ENCODE measurements at regions not wholly inside any gene's neighbourhood (a gene's known extent, or its start where the extent isn't known, plus 50 kb on each side); places are given as distances from the start of the nearest gene placed in this dataset.
"Not testable (repeated sequence)": the region's sequence is repeated elsewhere in the genome, so short reads cannot be mapped to it uniquely, and the experiment has no call there.

- Mint-ChIP-seq H3K4me1 (no peaks in the 10 kb centered on the region), H3K36me3 (no peaks in the 10 kb centered on the region), H3K27me3 (no peaks in the 10 kb centered on the region), H3K9me3 (no peaks in the 10 kb centered on the region), H3K27ac (no peak overlapping the region), H3K4me3 (no peak overlapping the region)
- ChIA-PET POLR2A (no interaction called here), CTCF (interaction anchor here (1.1 kb wide), 1 partner anchor 274 kb away, joined by 4 read pairs; no protein-coding TSS in a partner anchor)
- Histone ChIP-seq H3K27ac (ENCODE audit: low read depth, low read length) (no peak overlapping the region), H3K4me3 (ENCODE audit: low read length) (no peak overlapping the region), H3K27me3 (ENCODE audit: insufficient read depth, low read length, poor library complexity, severe bottlenecking) (no peaks in the 10 kb centered on the region), H3K36me3 (ENCODE audit: insufficient read depth, low read length) (no peaks in the 10 kb centered on the region), H3K9me3 (ENCODE audit: low read length) (no peaks in the 10 kb centered on the region), H3K4me1 (ENCODE audit: insufficient read depth, low read length) (no peaks in the 10 kb centered on the region)
- no peak for DNase-seq
Observed at GRCh38 chr4:53959343-53960120, 104.9 kb downstream of the CHIC2 start.

GRCh38 chr4:53956454-53956853 lies 108.0 kb downstream of the CHIC2 start:
- Histone ChIP-seq H3K27ac (ENCODE audit: low read depth, low read length) (no peak overlapping the region), H3K4me3 (ENCODE audit: low read length) (no peak overlapping the region), H3K27me3 (ENCODE audit: insufficient read depth, low read length, poor library complexity, severe bottlenecking) (no peaks in the 10 kb centered on the region), H3K4me1 (ENCODE audit: insufficient read depth, low read length) (no peaks in the 10 kb centered on the region), H3K9me3 (ENCODE audit: low read length) (no peaks in the 10 kb centered on the region), H3K36me3 (ENCODE audit: insufficient read depth, low read length) (no peaks in the 10 kb centered on the region)
- ChIA-PET POLR2A (no interaction called here), CTCF (no interaction called here)
- no peaks in the 10 kb centered on the region for H3K27me3 Mint-ChIP-seq
- H3K36me3 Mint-ChIP-seq: no peaks in the 10 kb centered on the region
- no peaks in the 10 kb centered on the region for H3K4me1 Mint-ChIP-seq
- no peak for DNase-seq
- peak overlapping the region in 1 of 8 donors; percentile 95 for H3K27ac Mint-ChIP-seq
- H3K9me3 Mint-ChIP-seq: no peaks in the 10 kb centered on the region
- no peak overlapping the region for H3K4me3 Mint-ChIP-seq

GRCh38 chr4:53956053-53956452 lies 108.4 kb downstream of the CHIC2 start:
- no peaks in the 10 kb centered on the region for H3K4me1 ChIP-seq (ENCODE audit: insufficient read depth, low read length)
- Mint-ChIP-seq H3K9me3 (no peaks in the 10 kb centered on the region), H3K27ac (peak overlapping the region in 2 of 8 donors; percentile 12 to 19), H3K36me3 (peaks cover 0 to under 1% (median 0%) of the 10 kb centered on the region in 3 donors), H3K27me3 (no peaks in the 10 kb centered on the region), H3K4me3 (no peak overlapping the region), H3K4me1 (no peaks in the 10 kb centered on the region)
- CTCF ChIA-PET: no interaction called here
- no peaks in the 10 kb centered on the region for H3K9me3 ChIP-seq (ENCODE audit: low read length)
- H3K27ac ChIP-seq (ENCODE audit: low read depth, low read length): no peak overlapping the region
- no peak overlapping the region for H3K4me3 ChIP-seq (ENCODE audit: low read length)
- POLR2A ChIA-PET: no interaction called here
- no peak for DNase-seq
- no peaks in the 10 kb centered on the region for H3K36me3 ChIP-seq (ENCODE audit: insufficient read depth, low read length)
- no peaks in the 10 kb centered on the region for H3K27me3 ChIP-seq (ENCODE audit: insufficient read depth, low read length, poor library complexity, severe bottlenecking)

- Histone ChIP-seq H3K9me3 (ENCODE audit: low read length) (no peaks in the 10 kb centered on the region), H3K36me3 (ENCODE audit: insufficient read depth, low read length) (no peaks in the 10 kb centered on the region), H3K27ac (ENCODE audit: low read depth, low read length) (no peak overlapping the region), H3K4me1 (ENCODE audit: insufficient read depth, low read length) (no peaks in the 10 kb centered on the region), H3K27me3 (ENCODE audit: insufficient read depth, low read length, poor library complexity, severe bottlenecking) (no peaks in the 10 kb centered on the region), H3K4me3 (ENCODE audit: low read length) (no peak overlapping the region)
- H3K27me3 Mint-ChIP-seq: peaks cover 4% of the 10 kb centered on the region in 2 donors
- no peak overlapping the region for H3K27ac Mint-ChIP-seq
- DNase-seq: no peak
- ChIA-PET CTCF (no interaction called here), POLR2A (no interaction called here)
- no peaks in the 10 kb centered on the region for H3K4me1 Mint-ChIP-seq
- peaks cover 0 to 2% (median 0%) of the 10 kb centered on the region in 5 donors for H3K9me3 Mint-ChIP-seq
- H3K36me3 Mint-ChIP-seq: peaks cover 0 to 3% (median 0%) of the 10 kb centered on the region in 3 donors
- no peak overlapping the region for H3K4me3 Mint-ChIP-seq
Observed at GRCh38 chr4:53951414-53951813, 113.0 kb downstream of the CHIC2 start.

GRCh38 chr4:53943345-53944085 lies 120.9 kb downstream of the CHIC2 start:
- no peak overlapping the region for H3K27ac Mint-ChIP-seq
- H3K4me3 Mint-ChIP-seq: no peak overlapping the region
- DNase-seq: no peak
- Histone ChIP-seq H3K4me3 (ENCODE audit: low read length) (no peak overlapping the region), H3K9me3 (ENCODE audit: low read length) (no peaks in the 10 kb centered on the region), H3K4me1 (ENCODE audit: insufficient read depth, low read length) (no peaks in the 10 kb centered on the region), H3K27ac (ENCODE audit: low read depth, low read length) (no peak overlapping the region), H3K27me3 (ENCODE audit: insufficient read depth, low read length, poor library complexity, severe bottlenecking) (no peaks in the 10 kb centered on the region), H3K36me3 (ENCODE audit: insufficient read depth, low read length) (no peaks in the 10 kb centered on the region)
- ChIA-PET CTCF (interaction anchor here (0.9 kb wide), 1 partner anchor 13 kb away, joined by 3 read pairs; no protein-coding TSS in a partner anchor), POLR2A (no interaction called here)
- H3K4me1 Mint-ChIP-seq: no peaks in the 10 kb centered on the region
- H3K36me3 Mint-ChIP-seq: peaks cover 0 to 17% (median 2%) of the 10 kb centered on the region in 3 donors
- peaks cover 0 to 16% (median 14%) of the 10 kb centered on the region in 5 donors for H3K9me3 Mint-ChIP-seq
- H3K27me3 Mint-ChIP-seq: peaks cover 4 to 12% of the 10 kb centered on the region in 2 donors

GRCh38 chr4:53942712-53943111 lies 121.7 kb downstream of the CHIC2 start:
- POLR2A ChIA-PET: no interaction called here
- Mint-ChIP-seq H3K9me3 (peaks cover 0 to 16% (median 14%) of the 10 kb centered on the region in 5 donors), H3K4me3 (no peak overlapping the region), H3K27ac (no peak overlapping the region), H3K27me3 (peaks cover 4 to 7% of the 10 kb centered on the region in 2 donors), H3K4me1 (no peaks in the 10 kb centered on the region), H3K36me3 (peaks cover 2 to 18% (median 2%) of the 10 kb centered on the region in 3 donors)
- Histone ChIP-seq H3K4me1 (ENCODE audit: insufficient read depth, low read length) (no peaks in the 10 kb centered on the region), H3K36me3 (ENCODE audit: insufficient read depth, low read length) (no peaks in the 10 kb centered on the region), H3K27ac (ENCODE audit: low read depth, low read length) (no peak overlapping the region), H3K4me3 (ENCODE audit: low read length) (no peak overlapping the region), H3K9me3 (ENCODE audit: low read length) (no peaks in the 10 kb centered on the region), H3K27me3 (ENCODE audit: insufficient read depth, low read length, poor library complexity, severe bottlenecking) (no peaks in the 10 kb centered on the region)
- CTCF ChIA-PET: interaction anchor here (0.9 to 2.1 kb wide), 2 partner anchors 12 to 13 kb away, joined by 3 to 10 read pairs; no protein-coding TSS in a partner anchor
- DNase-seq: no peak

GRCh38 chr4:53941331-53941730 lies 123.1 kb downstream of the CHIC2 start:
- no peak overlapping the region for H3K4me3 Mint-ChIP-seq
- Histone ChIP-seq H3K4me1 (ENCODE audit: insufficient read depth, low read length) (no peaks in the 10 kb centered on the region), H3K4me3 (ENCODE audit: low read length) (no peak overlapping the region), H3K27ac (ENCODE audit: low read depth, low read length) (no peak overlapping the region), H3K27me3 (ENCODE audit: insufficient read depth, low read length, poor library complexity, severe bottlenecking) (no peaks in the 10 kb centered on the region), H3K9me3 (ENCODE audit: low read length) (no peaks in the 10 kb centered on the region), H3K36me3 (ENCODE audit: insufficient read depth, low read length) (no peaks in the 10 kb centered on the region)
- H3K4me1 Mint-ChIP-seq: no peaks in the 10 kb centered on the region
- CTCF ChIA-PET: interaction anchor here (2.1 kb wide), 1 partner anchor 11 kb away, joined by 10 read pairs; no protein-coding TSS in a partner anchor
- H3K27ac Mint-ChIP-seq: peak overlapping the region in 1 of 8 donors; percentile 15
- H3K9me3 Mint-ChIP-seq: peaks cover 0 to 16% (median 14%) of the 10 kb centered on the region in 5 donors
- POLR2A ChIA-PET: no interaction called here
- peaks cover 2 to 18% (median 2%) of the 10 kb centered on the region in 3 donors for H3K36me3 Mint-ChIP-seq
- H3K27me3 Mint-ChIP-seq: peaks cover 0 to 7% of the 10 kb centered on the region in 2 donors
- no peak for DNase-seq

GRCh38 chr4:53939892-53940291 lies 124.5 kb downstream of the CHIC2 start:
- H3K27me3 ChIP-seq (ENCODE audit: insufficient read depth, low read length, poor library complexity, severe bottlenecking); H3K9me3 ChIP-seq (ENCODE audit: low read length); H3K4me1 ChIP-seq (ENCODE audit: insufficient read depth, low read length); H3K27ac ChIP-seq (ENCODE audit: low read depth, low read length); H3K4me3 Mint-ChIP-seq; H3K4me3 ChIP-seq (ENCODE audit: low read length); POLR2A ChIA-PET; H3K4me1 Mint-ChIP-seq; DNase-seq; CTCF ChIA-PET; H3K27me3 Mint-ChIP-seq; H3K36me3 ChIP-seq (ENCODE audit: insufficient read depth, low read length); H3K27ac Mint-ChIP-seq: not testable (repeated sequence)
- Mint-ChIP-seq H3K9me3 (peaks cover 0 to 16% (median 14%) of the 10 kb centered on the region in 5 donors), H3K36me3 (peaks cover 2 to 23% (median 2%) of the 10 kb centered on the region in 3 donors)
